RPMI8226 (cell line): ENCODE measurements at regions not wholly inside any gene's neighbourhood (a gene's known extent, or its start where the extent isn't known, plus 50 kb on each side); places are given as distances from the start of the nearest gene placed in this dataset.
A peak's percentile ranks its signal among the peaks of the same experiment; 100 is the strongest.
"Not testable (repeated sequence)": the region's sequence is repeated elsewhere in the genome, so short reads cannot be mapped to it uniquely, and the experiment has no call there.

Source experiments
- DNase-seq: peaks from one replicate; pipeline ENCODE4 v3.0.0-alpha.2; 2015

DNA sequence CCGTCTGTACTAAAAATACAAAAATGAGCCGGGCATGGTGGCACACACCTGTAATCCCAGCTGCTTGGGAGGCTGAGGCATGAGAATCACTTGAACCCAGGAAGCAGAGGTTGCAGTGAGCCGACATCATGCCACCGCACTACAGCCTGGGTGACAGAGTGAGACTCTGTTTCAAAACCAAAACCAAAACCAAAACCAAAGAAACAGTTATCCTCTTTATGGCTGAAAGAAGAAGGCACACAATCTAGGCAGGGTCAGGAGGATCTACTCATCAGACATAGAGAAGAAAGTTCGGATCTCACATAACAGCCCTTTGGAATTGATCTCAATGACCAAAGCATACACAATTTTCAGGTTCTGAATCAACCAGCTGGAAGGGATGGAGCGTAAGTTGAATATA is 411.3 kb upstream of the SLC35B3 start:
- peak; percentile 29 for DNase-seq

DNA sequence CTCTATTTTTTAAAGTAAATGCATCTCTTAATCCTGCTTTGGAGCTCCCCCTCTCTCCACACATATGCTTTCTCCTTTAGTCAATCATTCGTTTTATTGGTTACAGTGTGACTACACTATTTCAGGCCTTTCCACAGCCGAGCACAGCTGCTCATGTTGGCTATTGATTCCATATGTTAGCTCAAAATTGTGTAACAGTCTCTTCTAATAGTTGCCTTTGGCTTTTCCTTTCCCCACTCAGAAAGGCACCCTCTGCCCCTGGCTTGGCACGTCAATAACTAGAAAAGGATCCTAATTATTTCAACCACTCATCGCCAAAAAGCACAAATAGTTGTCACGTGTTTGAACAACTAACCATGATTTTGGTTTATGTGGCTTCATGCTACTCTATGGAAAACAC is 410.3 kb upstream of the SLC35B3 start:
- DNase-seq, result no peak

DNA sequence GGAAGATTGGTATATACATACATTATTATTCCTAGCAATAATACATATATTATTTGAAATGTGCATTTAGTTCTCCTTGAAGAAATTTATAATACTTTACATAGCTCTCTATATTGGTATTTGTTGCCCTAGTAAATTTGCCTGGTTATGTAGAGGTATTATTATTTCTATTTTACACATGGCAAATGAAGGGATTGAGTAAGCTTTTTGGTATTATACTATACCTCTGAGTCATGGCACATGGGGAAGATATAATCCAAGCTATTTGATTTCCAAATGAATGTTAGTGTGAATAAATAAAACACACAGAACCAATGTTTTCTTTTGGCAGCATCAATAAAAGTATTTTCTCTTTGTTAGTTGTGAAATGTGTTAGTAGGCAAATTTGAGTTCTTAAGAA is 409.6 kb upstream of the SLC35B3 start:
- no peak for DNase-seq

DNA sequence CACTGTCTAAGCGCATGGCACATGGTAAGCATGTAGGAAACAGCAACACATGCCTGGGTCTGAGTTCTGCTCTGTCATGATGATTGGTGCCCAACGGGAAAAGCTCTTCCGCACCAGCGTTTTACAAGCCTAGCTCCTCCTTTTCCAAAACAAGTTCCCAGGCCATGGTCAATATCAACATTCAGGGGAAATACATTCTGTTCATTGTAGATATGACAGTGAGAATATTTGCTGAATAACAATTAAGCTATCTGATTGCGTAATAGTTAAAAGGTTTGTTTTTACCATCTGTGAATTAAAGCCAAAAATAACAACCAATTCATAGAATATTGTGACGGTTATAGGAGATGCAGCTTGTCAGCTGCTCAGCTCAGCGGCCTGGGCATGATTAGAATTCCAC is 404.3 kb upstream of the SLC35B3 start:
- DNase-seq, result no peak

DNA sequence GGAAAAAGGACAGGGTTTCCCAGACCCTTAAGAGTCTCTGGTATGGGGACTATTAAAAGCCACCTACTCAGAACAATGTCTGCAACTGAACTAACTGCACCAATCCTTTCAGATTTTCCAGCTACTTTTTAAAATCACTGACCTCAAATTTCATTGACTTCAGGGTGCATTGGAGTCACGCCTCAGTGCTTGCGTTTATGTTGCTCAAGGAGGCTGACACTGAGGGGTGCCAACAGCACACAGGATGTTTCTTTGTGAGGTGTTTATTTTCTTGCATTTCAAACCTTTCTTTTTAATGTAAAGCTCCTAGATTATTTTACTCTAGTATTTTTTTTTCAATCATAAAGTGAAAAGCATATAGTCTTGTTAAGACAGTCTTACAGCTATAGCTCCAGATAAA is 402.0 kb upstream of the SLC35B3 start:
- DNase-seq, result no peak

DNA sequence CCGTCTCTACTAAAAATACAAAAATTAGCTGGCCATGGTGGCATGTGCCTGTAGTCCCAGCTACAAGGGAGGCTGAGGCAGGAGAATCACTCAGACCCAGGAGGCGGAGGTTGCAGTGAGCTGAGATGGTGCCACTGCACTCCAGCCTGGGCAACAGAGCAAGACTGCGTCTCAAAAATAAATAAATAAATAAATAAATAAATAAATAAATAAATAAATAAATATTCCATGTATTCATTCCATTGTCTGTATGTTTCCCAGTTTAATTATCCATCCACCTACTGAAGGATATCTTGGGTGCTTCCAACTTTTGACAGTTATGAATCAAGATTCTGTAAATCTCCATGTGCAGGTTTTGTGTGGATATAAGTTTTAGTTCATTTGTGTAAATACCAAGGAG is 397.4 kb upstream of the SLC35B3 start:
- DNase-seq, result not testable (repeated sequence)

DNA sequence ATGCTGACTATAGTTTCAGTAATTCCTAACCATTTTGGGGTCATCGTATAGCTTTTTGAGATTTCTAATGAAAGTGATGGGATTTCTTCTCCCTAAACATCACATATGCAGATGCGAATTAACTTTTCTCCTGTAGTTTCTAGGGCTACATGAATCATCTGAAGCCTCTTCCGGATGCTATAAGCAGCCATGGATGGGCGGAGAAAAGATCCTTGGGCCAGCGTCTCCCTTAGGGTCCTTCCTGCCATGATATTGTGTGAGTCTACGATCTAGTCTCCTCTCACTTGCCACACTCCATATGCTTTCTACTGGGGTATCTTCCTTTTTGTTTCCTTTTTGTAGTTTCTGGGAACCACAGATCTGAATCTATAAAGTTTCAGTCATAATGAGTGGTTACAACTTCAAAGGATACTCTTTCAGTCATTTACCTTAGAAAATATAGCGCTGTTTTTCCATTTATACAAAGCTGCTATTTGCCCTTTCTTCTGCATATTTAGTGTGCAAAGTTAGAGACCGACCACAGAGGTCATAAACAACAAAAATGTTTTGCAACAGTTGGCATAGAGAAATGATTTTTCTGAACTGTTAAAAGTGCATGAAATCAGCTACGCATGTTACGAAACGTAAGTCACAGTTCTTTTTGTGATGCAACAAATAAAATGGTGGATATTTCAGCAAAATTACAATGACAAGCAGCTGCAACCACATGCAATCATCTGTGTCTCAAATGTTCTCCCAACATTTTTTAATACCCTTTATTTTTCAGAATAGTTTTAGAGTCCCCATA is 396.2 kb upstream of the SLC35B3 start:
- no peak for DNase-seq

DNA sequence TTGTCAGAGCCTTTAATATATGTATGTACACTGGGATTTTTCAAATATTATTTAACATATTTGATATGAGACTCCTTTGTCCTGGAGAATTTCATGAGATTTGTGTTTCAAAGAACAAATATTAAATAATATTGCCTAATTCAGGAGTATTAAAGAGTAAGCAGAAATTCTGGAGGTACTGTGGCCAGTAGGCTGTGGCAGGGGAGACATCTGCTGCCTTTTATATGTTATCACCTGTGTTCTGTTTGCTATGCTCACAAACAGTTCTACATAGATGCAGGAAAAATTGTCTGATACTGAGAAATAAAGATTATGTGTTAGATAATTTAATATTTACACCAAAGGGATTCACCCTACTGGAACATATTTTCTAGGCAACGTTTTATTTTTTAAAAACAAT is 395.4 kb upstream of the SLC35B3 start:
- no peak for DNase-seq

DNA sequence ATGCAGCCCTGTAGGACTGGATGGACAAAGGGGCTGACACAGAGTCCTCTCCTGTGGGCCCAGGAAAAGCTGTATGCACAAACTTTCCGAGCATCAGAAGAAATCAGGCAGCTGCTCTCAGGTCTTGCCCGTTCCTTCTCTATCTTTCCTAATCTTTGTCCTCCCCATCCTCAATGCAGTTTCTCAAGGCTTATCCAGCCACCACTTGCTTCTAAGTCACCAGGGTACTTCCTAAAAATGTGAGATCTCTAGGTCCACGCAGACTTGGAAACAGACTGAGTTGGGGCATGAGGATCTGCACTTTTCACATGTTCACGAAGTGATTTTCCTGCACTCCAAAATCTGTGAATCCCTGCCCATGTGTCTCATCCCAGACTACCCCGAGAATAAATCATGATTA is 394.5 kb upstream of the SLC35B3 start:
- no peak for DNase-seq

DNA sequence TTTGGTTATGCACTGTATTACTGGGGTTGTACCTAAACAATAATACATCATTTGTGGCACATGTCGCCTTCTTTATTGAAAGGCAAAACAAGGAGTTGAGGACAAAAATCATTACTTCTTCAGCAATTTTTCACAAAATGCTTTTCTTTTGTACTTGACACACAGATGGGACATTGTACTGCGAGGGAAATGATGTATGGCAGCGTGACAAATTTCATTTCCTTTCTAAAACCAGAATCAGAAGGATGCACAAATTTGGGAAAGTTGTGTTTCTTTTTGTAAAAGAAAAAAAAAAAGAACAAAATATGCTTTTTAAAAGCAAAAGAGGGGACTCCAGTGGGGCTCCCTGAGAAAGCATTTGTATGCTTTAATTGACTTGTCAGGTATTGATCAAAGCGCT is 394.0 kb upstream of the SLC35B3 start:
- no peak for DNase-seq

DNA sequence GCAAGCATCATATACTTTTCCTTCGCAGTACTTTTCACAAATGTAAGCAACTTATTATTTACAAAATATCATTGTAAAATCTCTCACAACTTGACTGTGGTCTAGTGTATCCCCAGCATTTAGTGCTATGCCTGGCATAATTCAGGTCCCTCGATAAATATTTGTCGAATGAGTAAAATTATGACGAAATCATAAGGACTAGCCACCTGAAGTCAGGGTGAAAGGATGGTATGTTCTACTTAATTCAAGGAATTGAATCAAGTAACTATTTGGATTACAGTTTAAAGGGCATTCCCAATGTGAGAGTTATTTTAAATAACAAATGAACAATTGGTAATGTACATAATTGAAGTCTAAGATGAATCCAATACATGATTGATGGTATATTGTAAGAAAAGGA is 393.0 kb upstream of the SLC35B3 start:
- no peak for DNase-seq

DNA sequence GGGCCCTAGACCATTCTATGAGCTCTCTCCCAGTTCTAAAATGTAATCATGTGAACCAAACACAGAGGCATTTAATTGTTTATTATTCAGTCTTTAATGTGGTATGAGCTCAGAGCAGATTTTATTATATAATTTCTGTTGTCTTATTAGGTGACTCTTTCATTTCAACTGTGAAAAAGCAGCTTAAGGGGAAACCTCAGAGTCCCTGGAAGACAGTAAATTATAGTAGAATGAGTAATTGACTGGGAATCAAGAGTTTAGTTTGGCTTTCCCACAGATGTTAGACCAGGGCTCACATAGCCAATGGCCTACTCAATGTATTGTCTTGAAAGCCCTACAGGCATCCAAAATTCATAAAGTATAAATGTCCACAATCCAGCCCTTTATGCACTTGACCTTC is 390.4 kb upstream of the SLC35B3 start:
- DNase-seq, result no peak

DNA sequence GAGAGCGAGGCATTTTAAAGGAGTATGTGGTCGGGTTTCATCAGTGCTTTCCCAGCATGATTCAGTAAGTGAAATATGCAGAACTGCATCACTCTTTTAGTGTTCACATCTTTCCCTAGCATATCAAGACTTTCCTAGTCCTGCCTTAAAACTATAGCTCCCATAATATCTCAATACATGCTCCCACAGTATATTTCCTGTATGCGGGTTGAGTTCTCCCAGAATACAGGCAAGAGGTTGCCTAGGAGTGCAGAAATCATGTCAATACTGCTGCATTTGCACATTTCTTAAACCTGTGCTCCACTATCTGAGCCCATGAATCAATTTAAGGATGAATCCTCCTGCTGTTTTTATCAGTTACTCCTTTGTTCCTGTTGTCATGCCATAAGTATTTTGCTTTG is 386.6 kb upstream of the SLC35B3 start:
- DNase-seq, result no peak

DNA sequence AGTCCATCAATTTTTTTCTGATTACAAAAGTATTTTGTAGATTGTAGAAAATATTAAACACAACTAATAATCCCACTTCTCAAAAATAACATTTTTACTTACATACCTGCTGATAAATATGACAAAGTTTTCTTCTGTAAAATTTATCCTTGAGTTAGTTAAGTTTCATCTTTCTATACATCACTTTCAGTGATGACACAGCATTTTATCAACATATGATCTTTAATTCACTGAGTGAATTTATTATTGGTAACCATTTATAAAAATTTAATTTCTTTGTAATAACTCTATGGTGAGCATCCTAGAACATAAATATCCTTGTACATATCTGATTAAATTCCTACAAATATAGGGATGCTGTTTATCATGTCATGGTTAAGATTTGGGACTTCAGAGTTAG is 385.0 kb upstream of the SLC35B3 start:
- DNase-seq, result no peak

DNA sequence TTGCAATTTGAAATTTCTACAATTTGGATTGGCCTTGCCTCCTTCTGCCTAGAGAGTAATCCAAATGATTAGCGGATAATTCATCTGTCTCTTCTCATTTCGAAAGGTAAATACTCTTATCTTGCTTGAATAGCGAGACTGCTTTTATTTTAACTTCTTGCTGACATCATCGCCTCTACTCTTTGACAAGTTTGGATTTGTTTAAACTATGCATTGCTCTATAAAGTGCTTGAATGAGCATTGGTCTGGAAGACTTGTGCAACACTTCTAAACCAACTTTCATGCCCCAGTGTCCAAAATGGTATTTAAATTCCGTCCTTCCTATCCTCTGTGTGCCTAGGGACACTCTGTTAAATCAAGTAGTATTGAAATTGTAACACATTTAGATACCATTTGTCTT is 384.1 kb upstream of the SLC35B3 start:
- no peak for DNase-seq

DNA sequence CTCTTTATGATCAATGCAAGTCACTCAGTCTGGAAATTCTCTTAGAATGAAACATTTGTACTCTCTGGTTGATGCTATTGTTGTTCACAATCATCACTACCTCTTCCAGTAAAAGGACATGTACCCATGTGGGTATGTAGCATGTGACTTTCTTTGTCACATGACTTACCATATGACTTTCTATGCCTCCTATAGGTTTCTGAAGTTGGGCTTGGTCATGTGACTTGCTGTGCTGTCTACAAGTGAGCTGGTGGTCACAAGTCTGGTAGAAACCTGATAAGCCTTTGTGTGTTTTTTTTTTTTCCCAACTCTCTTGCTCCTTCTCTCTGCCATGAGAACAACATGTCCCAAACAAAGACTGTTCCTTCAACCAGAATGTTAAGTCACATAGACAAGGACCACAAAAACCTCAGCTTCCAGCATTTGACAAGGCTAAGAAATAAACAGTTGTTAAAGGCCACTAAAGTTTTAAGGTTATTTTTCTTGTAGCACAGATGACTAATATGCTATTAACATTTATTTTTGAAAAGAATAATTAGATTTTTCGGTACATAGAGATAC is 379.2 kb upstream of the SLC35B3 start:
- DNase-seq, result no peak

DNA sequence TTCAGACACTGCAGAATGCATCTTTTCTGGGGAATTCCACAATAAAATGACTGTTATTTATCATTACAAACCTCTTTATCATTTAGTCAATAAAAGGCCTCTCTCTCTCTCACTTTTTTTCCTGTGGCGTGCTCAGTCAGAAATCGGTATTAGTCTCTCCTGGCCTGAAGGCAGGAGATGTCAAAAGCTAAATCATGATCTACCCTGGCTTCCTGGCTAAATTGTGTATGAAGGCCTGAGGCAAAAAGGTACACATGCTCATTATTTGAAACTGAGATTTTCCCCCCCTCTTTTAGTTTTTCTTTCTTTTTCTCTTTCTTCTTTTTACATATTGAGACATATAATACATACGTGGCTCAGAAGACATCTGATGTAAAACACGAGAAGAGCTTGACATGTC is 375.0 kb upstream of the SLC35B3 start:
- DNase-seq, result no peak

DNA sequence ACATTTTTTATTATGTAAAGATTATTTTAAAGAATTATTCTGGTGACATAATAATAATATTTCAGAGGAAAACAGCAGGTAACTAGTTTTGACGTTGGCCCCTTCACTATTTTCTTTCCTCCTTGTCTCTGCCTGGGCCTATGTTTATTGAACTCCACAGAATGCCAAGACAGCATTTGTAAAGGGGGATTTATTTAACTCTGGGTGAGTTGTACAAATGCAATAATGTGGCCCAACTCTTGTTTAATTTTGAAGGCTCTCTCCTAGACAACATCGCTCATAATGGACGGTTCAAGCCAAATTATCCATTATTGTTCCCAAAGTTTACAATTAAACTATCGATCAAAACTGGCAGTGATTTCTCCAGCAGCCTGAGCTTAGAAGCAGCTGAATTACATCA is 374.3 kb upstream of the SLC35B3 start:
- DNase-seq, result no peak

DNA sequence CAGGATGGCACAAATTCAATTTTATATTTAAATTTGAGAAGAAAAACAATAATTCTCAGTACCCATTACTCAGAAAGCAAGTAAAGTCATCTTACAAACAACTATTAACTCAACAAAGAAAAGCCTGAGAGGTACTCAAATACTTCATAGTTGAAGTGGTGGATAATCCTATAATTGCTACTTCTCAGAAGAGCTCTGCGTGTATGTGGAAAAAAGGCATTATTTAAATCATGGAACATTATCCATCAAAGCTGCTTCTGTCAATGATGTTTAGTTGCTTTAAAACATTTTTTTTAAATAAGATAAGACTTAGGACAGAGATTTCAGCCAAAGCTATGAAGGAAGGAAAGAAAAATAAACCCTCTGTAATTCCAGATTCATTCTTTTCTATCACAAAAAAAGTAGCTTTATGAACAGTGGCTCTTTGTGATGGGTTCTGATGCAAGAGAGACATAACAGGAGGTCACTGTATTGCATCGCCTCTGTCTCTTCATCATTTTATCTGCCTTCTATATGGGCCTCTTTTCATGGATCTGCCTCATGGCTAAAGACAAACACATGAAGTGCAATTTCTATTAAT is 367.9 kb upstream of the SLC35B3 start:
- no peak for DNase-seq

DNA sequence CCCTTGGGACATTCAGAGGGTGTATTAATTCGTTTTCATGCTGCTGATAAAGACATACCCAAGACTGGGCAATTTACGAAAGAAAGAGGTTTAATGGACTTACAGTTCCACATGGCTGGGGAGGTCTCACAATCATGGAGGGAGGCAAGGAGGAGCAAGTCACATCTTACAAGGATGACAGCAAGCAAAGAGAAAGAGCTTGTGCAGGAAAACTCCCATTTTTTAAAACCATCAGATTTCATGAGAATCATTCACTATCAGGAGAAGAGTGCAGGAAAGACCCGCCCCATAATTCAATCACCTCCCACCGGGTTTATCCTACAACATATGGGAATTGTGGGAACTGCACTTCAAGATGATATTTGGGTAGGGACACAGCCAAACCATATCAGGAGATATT is 367.1 kb upstream of the SLC35B3 start:
- DNase-seq, result not testable (repeated sequence)

DNA sequence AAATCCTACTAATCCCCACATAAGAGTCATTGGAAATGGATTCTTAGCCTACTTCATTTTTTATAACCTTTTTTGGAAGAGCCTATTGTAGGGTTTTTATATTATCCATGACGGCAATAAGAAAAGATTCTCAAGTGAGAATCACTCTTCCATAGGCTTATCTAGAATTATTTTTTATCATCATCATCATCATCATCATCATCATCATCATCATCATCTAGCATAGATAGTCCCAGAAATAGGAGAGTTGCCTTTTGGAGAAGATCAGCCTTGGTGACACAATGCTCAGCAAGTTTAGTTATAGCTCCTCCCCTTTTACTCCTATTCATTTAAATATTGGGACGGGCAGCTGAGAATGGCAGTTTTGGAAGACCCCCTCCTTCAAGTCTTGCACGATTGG is 359.1 kb upstream of the SLC35B3 start:
- DNase-seq, result no peak

DNA sequence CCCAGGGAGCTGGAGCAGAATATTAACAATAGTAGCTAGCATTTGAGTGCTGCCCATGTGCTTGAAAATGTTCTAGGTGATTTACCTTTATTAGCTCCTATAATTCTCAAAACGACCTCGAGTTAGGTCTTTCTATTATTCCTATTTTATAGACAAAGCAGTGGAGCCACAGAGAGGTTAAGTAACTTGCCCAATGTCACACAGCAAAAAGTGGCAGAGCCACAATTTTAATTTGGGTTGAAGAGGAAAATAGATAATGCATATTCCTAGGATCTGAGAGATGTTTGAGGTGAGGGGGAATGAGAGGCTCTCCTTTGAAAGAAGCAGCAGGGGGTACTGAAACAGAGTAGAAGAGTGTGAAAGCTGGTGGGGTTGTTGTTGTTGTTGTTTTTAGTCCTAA is 354.5 kb upstream of the SLC35B3 start:
- no peak for DNase-seq

DNA sequence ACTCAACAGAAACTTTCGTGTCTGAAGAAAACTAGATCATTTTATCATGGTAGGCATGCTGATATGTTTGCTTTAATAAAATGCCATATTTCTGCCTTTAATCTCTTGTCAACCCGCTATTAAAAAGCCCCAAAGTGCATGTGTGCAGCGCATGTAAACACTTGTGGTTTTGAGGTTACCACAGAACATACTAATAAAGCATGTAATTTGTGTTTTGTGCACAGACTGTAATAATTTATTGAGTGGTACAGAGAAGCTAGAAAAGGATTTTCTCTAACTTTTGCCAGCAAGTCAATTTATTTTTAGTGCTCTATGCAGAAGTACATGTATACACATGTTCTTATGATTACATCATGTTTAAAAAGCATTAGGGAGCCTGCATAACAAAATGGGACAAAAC is 349.9 kb upstream of the SLC35B3 start:
- no peak for DNase-seq

DNA sequence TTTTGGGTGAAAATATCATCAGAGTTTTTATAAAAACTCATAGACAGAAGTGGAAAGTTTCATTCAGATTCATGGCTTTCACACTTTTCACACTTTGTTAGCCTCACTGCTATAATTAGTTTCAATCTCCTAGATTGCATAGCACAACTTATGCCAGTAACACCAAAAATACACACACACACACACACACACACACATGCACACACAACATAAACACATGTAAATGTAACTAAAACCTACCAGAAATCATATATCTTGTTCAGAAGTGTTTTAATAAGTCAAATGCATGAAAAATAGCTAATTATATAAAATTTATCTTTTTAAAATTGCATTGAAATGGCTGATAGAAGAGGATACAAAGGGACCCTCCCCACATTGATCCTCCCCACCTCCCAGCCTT is 347.8 kb upstream of the SLC35B3 start:
- DNase-seq, result no peak

DNA sequence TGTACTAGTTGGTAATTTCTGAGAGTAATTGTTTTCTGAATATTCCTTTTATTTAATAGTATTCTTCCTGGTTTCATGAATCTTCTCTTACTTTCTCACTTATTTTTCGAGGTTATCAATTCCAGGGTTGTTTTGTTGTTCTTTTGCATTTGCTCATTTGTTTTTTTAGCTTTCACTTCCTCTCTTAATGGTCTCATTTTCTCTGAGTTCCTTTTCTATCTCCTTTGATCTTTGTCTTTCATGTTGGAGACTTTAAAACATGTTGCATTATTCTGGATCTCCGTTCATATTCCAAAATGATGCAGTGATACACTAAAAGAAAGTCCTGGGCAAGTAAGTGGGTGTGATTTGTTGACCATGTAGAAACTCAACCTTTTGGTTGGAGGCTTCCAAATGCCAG is 345.3 kb upstream of the SLC35B3 start:
- no peak for DNase-seq
